ENCODE measurements at regions not wholly inside any gene's neighbourhood (a gene's known extent, or its start where the extent isn't known, plus 50 kb on each side); places are given as distances from the start of the nearest gene placed in this dataset.
"Not testable (repeated sequence)": the region's sequence is repeated elsewhere in the genome, so short reads cannot be mapped to it uniquely, and the experiment has no call there.

DNA sequence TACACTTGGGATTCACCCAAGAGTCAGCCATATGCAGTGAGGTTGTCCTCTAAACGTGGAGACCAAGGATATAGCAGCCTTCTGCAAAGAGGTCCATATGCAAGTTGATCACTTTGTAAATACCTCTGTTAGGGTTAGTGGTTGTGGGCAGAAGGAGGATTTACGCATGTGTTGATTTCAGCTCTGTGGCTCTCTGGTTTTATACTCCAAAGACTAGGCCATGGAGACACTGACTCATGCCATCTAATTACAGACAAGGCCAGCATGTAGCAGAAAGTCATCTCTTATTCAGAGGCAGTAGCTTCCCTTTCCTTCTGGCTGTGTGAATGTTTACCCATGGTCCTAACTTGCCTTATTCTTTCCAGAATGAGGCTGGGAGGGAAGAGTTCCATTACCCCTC lies 140.9 kb upstream of the GOLGA6L4 start:
- H3K9me3 ChIP-seq, H3K36me3 ChIP-seq, DNase-seq, H3K4me3 ChIP-seq, H3K27me3 ChIP-seq: not testable (repeated sequence)

GRCh38 chr15:84097053-84097452 lies 138.5 kb upstream of the GOLGA6L4 start:
- H3K27me3 ChIP-seq, H3K4me3 ChIP-seq, H3K9me3 ChIP-seq, DNase-seq, H3K36me3 ChIP-seq: not testable (repeated sequence)

DNA sequence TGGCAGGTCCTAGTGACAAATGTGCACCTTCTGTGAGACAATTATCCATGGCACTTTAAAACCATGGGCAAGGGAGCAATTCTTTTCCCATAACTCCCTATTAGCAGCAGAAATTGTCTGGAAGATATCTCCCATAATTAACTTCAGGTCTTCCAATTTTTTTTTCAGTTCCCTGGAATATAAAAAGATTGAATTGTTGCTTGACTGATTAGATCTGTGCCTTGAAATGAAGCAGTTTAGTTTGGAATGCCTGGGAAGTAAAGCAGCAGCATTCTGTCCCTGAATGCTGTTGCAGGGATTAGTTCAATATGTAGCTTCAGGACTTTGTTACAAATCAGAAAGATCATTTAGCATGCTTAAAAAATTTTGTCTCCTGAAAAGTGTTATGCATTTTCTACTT lies 137.0 kb upstream of the GOLGA6L4 start:
- no peaks in the 10 kb centered on the region for H3K9me3 ChIP-seq
- no peak for DNase-seq
- H3K27me3 ChIP-seq, result no peaks in the 10 kb centered on the region; the same call in none of the 2 replicates
- H3K36me3 ChIP-seq, result no peaks in the 10 kb centered on the region
- no peak overlapping the region for H3K4me3 ChIP-seq

DNA sequence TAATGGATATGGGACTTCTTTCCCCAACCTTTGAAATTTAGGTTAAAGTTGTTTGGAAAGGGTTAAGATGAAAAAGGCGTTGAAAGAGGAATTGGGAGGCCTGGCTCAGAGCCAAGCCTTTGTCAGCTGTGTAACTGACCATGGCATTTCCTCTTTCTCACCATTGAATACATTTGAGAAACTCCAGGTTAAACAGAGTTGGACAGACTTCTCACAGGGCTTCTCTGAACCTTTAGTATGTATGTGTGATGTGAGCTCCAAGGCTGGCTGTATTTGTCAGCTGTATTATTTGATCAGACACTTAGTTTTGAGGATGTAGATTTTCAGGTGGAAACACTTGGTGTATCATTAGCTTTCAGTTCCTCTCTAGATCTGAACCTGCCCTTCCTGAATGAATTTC lies 136.4 kb upstream of the GOLGA6L4 start:
- no peak for DNase-seq
- H3K9me3 ChIP-seq, result no peaks in the 10 kb centered on the region
- no peaks in the 10 kb centered on the region; the same call in none of the 2 replicates for H3K27me3 ChIP-seq
- H3K4me3 ChIP-seq, result no peak overlapping the region
- H3K36me3 ChIP-seq, result no peaks in the 10 kb centered on the region

GRCh38 chr15:84103345-84103744 lies 132.2 kb upstream of the GOLGA6L4 start:
- Histone ChIP-seq H3K36me3 (no peaks in the 10 kb centered on the region), H3K4me3 (no peak overlapping the region), H3K9me3 (no peaks in the 10 kb centered on the region), H3K27me3 (no peaks in the 10 kb centered on the region; the same call in none of the 2 replicates)
- no peak for DNase-seq

- DNase-seq, result no peak
- no peak overlapping the region for H3K4me3 ChIP-seq
These were observed 130.7 kb upstream of the GOLGA6L4 start for GRCh38 chr15:84104853-84105252.

GRCh38 chr15:84108728-84109127 lies 126.8 kb upstream of the GOLGA6L4 start:
- peaks cover 1% of the 10 kb centered on the region; the same call in 1 of the 2 replicates for H3K27me3 ChIP-seq
- no peaks in the 10 kb centered on the region for H3K36me3 ChIP-seq
- H3K9me3 ChIP-seq, result no peaks in the 10 kb centered on the region
- DNase-seq, result no peak
- H3K4me3 ChIP-seq, result no peak overlapping the region

More at GRCh38 chr15:84104853-84105252, 130.7 kb upstream of the GOLGA6L4 start:
- H3K27me3 ChIP-seq, result no peaks in the 10 kb centered on the region; the same call in none of the 2 replicates
- no peaks in the 10 kb centered on the region for H3K9me3 ChIP-seq
- H3K36me3 ChIP-seq, result no peaks in the 10 kb centered on the region

GRCh38 chr15:84111575-84111974 lies 124.0 kb upstream of the GOLGA6L4 start:
- DNase-seq, result no peak
- Histone ChIP-seq H3K4me3 (no peak overlapping the region), H3K36me3 (no peaks in the 10 kb centered on the region), H3K27me3 (peaks cover 7% of the 10 kb centered on the region), H3K9me3 (no peaks in the 10 kb centered on the region)

DNA sequence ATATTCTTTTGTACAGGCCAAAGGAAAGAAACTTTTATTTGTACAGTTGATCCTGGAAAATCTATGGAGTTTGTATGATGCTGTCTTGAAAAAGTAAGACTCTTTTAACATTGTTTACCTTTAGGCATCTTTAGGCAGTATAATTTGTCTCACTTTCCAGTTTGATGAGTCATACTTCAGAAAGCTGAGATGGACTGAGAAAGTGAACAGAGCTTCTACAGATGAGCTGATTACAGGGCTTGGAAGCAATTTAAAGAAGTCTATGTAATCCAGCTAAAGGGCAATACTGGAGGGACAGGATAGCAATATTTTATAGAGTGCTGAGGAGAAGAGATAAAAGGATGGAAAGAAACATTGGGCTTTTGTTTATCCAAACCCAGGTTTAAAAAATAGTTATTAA lies 123.5 kb upstream of the GOLGA6L4 start:
- H3K27me3 ChIP-seq, result peaks cover 7% of the 10 kb centered on the region
- no peaks in the 10 kb centered on the region for H3K36me3 ChIP-seq
- DNase-seq, result no peak
- H3K9me3 ChIP-seq, result no peaks in the 10 kb centered on the region
- no peak overlapping the region for H3K4me3 ChIP-seq

DNA sequence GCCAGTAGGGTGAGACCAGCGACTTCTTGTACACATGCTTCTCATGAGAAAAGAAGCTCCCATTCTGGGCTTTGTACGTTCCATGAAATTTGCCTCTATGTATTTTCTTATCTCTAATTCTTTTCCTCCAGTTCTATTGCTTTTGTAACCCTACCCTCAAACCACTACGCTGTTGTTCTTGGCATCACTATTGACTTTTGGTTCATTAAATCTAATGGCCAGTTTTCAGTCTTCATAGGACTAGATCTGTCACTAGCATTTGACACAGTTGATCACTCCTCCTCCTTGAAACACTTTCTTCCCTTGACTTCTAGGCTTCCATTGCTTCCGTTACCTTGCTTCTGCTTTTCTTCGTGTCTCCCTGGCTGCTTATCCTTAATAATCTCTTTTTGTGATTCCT lies 121.7 kb upstream of the GOLGA6L4 start:
- peaks cover 7% of the 10 kb centered on the region for H3K27me3 ChIP-seq
- no peak for DNase-seq
- H3K36me3 ChIP-seq, result no peaks in the 10 kb centered on the region
- no peak overlapping the region for H3K4me3 ChIP-seq
- no peaks in the 10 kb centered on the region for H3K9me3 ChIP-seq

DNA sequence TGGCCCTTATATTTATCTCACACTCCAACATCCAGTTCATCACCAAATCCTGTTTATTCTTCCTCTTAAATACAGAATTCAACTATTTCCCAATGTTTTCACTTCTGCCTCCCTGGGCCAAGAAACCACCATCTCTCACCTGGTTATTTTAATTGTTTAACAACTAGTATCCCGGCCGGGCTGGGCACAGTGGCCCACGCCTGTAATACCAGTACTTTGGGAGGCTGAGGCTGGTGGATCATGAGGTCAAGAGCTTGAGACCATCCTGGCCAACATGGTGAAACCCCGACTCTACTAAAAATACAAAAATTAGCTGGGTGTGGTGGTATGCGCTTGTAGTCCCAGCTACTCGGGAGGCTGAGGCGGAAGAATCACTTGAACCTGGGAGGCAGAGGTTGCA lies 120.9 kb upstream of the GOLGA6L4 start:
- H3K4me3 ChIP-seq, H3K36me3 ChIP-seq, H3K9me3 ChIP-seq, DNase-seq, H3K27me3 ChIP-seq: not testable (repeated sequence)

DNA sequence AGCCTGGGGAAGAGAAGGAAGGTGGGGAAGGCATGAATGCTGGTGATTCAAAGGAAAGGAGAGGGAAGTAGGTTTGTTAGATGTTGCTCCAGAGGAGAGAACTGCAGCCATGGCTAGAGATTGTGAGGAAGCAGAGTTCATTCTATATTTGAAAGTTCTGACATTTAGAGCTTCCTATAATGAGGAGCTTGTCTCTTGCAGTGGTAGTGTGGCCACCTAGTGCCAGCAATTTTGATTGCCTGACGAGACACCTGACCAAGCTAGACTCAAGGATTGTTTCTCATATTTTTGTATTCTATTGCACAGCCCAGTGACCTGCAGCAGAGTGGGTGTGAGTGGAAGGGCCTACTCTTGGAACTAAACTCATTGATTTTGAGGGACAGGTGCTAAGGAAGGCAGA lies 116.2 kb upstream of the GOLGA6L4 start:
- H3K9me3 ChIP-seq, H3K4me3 ChIP-seq, DNase-seq, H3K36me3 ChIP-seq: not testable (repeated sequence)
- peaks cover 16% of the 10 kb centered on the region for H3K27me3 ChIP-seq

GRCh38 chr15:84120903-84121302 lies 114.7 kb upstream of the GOLGA6L4 start:
- H3K27me3 ChIP-seq, result peaks cover 19% of the 10 kb centered on the region
- H3K9me3 ChIP-seq, H3K36me3 ChIP-seq, DNase-seq, H3K4me3 ChIP-seq: not testable (repeated sequence)

GRCh38 chr15:84128706-84129105 lies 106.9 kb upstream of the GOLGA6L4 start:
- peak; percentile 30 for DNase-seq
- H3K9me3 ChIP-seq, result not testable (repeated sequence)

DNA sequence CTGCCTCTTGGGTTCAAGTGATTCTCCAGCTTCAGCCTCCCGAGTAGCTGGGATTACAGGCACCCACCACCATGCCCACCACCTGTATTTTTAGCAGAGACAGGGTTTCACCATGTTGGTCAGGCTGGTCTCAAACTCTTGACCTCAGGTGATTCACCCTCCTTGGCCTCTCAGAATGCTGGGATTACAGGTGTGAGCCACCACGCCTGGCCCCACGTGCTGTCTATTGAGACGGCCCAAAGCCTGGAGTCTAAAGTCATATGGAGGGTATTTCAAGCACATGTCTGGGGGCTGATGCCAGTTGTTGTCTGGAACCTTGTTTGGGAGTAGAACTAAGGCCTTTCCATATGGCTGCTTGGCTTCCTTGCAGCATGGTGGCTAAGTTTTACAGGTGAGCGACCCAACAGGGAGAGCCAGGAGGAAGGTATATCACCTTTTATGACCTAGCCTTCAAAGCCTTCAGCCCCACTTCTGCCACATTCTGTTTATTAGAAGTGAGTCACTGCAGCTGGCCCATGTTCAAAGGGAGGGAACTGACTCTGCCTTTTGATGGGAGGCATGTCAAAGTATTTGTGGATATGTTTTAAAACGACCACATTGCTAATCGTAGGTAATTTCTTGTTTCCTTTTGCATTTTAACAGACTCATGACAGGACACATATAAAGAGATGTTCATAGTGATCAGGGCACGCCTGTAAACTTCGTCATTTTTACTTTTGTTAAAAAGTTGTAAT lies 105.3 kb upstream of the GOLGA6L4 start:
- not testable (repeated sequence) for H3K9me3 ChIP-seq, H3K36me3 ChIP-seq, DNase-seq, H3K4me3 ChIP-seq
- peaks cover 15% of the 10 kb centered on the region for H3K27me3 ChIP-seq

More at GRCh38 chr15:84128706-84129105, 106.9 kb upstream of the GOLGA6L4 start:
- not testable (repeated sequence) for H3K4me3 ChIP-seq, H3K27me3 ChIP-seq, H3K36me3 ChIP-seq

- not testable (repeated sequence) for H3K36me3 ChIP-seq, DNase-seq, H3K9me3 ChIP-seq, H3K4me3 ChIP-seq
- H3K27me3 ChIP-seq, result peaks cover 19% of the 10 kb centered on the region
These were observed 99.6 kb upstream of the GOLGA6L4 start for GRCh38 chr15:84135931-84136456.

DNA sequence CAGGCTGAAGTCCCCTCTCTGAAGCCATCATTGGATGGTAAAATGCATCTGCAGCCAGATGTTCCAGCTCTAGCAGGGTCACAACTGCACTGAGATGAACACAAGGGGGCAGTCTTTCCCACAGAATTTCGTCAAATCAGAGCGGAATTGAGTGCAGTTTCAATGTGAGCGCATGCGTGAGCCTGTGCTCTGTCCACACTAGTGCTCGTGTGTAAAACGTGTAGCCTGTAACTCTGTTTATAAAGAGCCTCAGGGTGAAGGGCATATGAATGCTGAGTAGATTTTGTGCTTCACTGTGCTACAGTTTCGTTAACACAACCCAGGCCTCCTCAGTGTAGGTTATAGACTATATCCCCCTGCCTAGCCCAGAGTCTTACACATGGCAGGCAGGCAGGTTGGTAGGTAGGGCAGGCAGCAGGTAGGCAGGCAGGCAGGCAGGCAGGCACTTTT lies 92.7 kb upstream of the GOLGA6L4 start:
- Histone ChIP-seq H3K36me3 (no peaks in the 10 kb centered on the region), H3K4me3 (no peak overlapping the region), H3K9me3 (no peaks in the 10 kb centered on the region), H3K27me3 (peaks cover 4% of the 10 kb centered on the region)
- DNase-seq, result peak; percentile 37

GRCh38 chr15:84143753-84144314 lies 91.7 kb upstream of the GOLGA6L4 start:
- Histone ChIP-seq H3K36me3 (no peaks in the 10 kb centered on the region), H3K27me3 (peaks cover 4% of the 10 kb centered on the region)
- DNase-seq, result no peak

More at GRCh38 chr15:84143753-84144314, 91.7 kb upstream of the GOLGA6L4 start:
- H3K4me3 ChIP-seq, result no peak overlapping the region
- no peaks in the 10 kb centered on the region for H3K9me3 ChIP-seq

Measured in MG63 (cell line).